Adipocyte (in vitro differentiated cells): ENCODE measurements at regions not wholly inside any gene's neighbourhood (a gene's known extent, or its start where the extent isn't known, plus 50 kb on each side); places are given as distances from the start of the nearest gene placed in this dataset.
A peak's percentile ranks its signal among the peaks of the same experiment; 100 is the strongest.

Experiments
- DNase-seq: peaks from one replicate; pipeline ENCODE4 v3.0.0-alpha.2; 2015; ENCODE audit warnings: low read depth
- H3K27me3 ChIP-seq: replicated peaks from 2 replicates; pipeline ENCODE4 v1.7.0; 2013; ENCODE audit warnings: mild to moderate bottlenecking, low read length, moderate library complexity; ENCODE audit not compliant: control insufficient read depth, insufficient read depth
- H3K36me3 ChIP-seq: 2 replicates; pipeline ENCODE4 v1.7.0; 2013; ENCODE audit warnings: low read length, mild to moderate bottlenecking, moderate library complexity; ENCODE audit not compliant: control insufficient read depth, insufficient read depth, severe bottlenecking
- H3K4me1 ChIP-seq: 2 replicates; pipeline ENCODE4 v1.7.0; 2013; ENCODE audit warnings: mild to moderate bottlenecking, low read length, moderate library complexity; ENCODE audit not compliant: control insufficient read depth, insufficient read depth
- H3K4me3 ChIP-seq: 2 replicates; pipeline ENCODE4 v1.7.0; 2013; ENCODE audit warnings: mild to moderate bottlenecking, low read length, moderate library complexity
- H3K9ac ChIP-seq: 2 replicates; pipeline ENCODE4 v1.7.0; 2013; ENCODE audit warnings: mild to moderate bottlenecking, low read length, moderate library complexity
- H3K9me3 ChIP-seq: 2 replicates; pipeline ENCODE4 v1.7.0; 2013; ENCODE audit warnings: mild to moderate bottlenecking, low read length, moderate library complexity; ENCODE audit not compliant: control insufficient read depth

GRCh38 chr21:24634749-24635148 lies 972.5 kb downstream of the MRPL39 start:
- H3K36me3 ChIP-seq, result no peaks in the 10 kb centered on the region
- DNase-seq, result no peak

GRCh38 chr21:24628536-24628935 lies 978.7 kb downstream of the MRPL39 start:
- Histone ChIP-seq H3K9me3 (no peaks in the 10 kb centered on the region), H3K36me3 (no peaks in the 10 kb centered on the region), H3K27me3 (no peaks in the 10 kb centered on the region), H3K4me1 (no peaks in the 10 kb centered on the region), H3K9ac (no peak overlapping the region), H3K4me3 (no peak overlapping the region)
- DNase-seq, result no peak

More at GRCh38 chr21:24634749-24635148, 972.5 kb downstream of the MRPL39 start:
- Histone ChIP-seq H3K9me3 (no peaks in the 10 kb centered on the region), H3K27me3 (no peaks in the 10 kb centered on the region), H3K4me3 (no peak overlapping the region), H3K9ac (no peak overlapping the region), H3K4me1 (no peaks in the 10 kb centered on the region)

- no peak overlapping the region for H3K4me3 ChIP-seq
- no peak overlapping the region for H3K9ac ChIP-seq
- H3K27me3 ChIP-seq, result no peaks in the 10 kb centered on the region
- no peaks in the 10 kb centered on the region for H3K36me3 ChIP-seq
- no peaks in the 10 kb centered on the region for H3K9me3 ChIP-seq
- H3K4me1 ChIP-seq, result no peaks in the 10 kb centered on the region
- DNase-seq, result no peak
These were observed 979.2 kb downstream of the MRPL39 start for GRCh38 chr21:24628046-24628445.

- Histone ChIP-seq H3K27me3 (no peaks in the 10 kb centered on the region), H3K9ac (no peak overlapping the region), H3K36me3 (no peaks in the 10 kb centered on the region), H3K4me1 (no peaks in the 10 kb centered on the region), H3K9me3 (no peaks in the 10 kb centered on the region), H3K4me3 (no peak overlapping the region)
- DNase-seq, result no peak
These were observed 989.5 kb downstream of the MRPL39 start for GRCh38 chr21:24617819-24618218.

- no peak overlapping the region for H3K4me3 ChIP-seq
- no peaks in the 10 kb centered on the region for H3K9me3 ChIP-seq
- H3K9ac ChIP-seq, result no peak overlapping the region
- no peaks in the 10 kb centered on the region for H3K4me1 ChIP-seq
- no peaks in the 10 kb centered on the region for H3K27me3 ChIP-seq
- H3K36me3 ChIP-seq, result no peaks in the 10 kb centered on the region
- DNase-seq, result no peak
These were observed 1013.2 kb downstream of the MRPL39 start for GRCh38 chr21:24594082-24594481.

- no peak for DNase-seq
- Histone ChIP-seq H3K9me3 (no peaks in the 10 kb centered on the region), H3K27me3 (no peaks in the 10 kb centered on the region), H3K4me1 (no peaks in the 10 kb centered on the region), H3K36me3 (no peaks in the 10 kb centered on the region), H3K4me3 (no peak overlapping the region), H3K9ac (no peak overlapping the region)
These were observed 1017.0 kb downstream of the MRPL39 start for GRCh38 chr21:24590261-24590660.

GRCh38 chr21:24583473-24583872 lies 1023.8 kb downstream of the MRPL39 start:
- H3K4me3 ChIP-seq, result no peak overlapping the region
- no peak for DNase-seq
- H3K36me3 ChIP-seq, result no peaks in the 10 kb centered on the region
- H3K9me3 ChIP-seq, result no peaks in the 10 kb centered on the region
- no peaks in the 10 kb centered on the region for H3K27me3 ChIP-seq
- no peak overlapping the region for H3K9ac ChIP-seq
- H3K4me1 ChIP-seq, result no peaks in the 10 kb centered on the region

GRCh38 chr21:24577301-24577700 lies 1030.0 kb downstream of the MRPL39 start:
- Histone ChIP-seq H3K9me3 (no peaks in the 10 kb centered on the region), H3K27me3 (no peaks in the 10 kb centered on the region), H3K4me3 (no peak overlapping the region), H3K9ac (no peak overlapping the region), H3K36me3 (no peaks in the 10 kb centered on the region), H3K4me1 (no peaks in the 10 kb centered on the region)
- no peak for DNase-seq

GRCh38 chr21:24561291-24561690 lies 1046.0 kb downstream of the MRPL39 start:
- H3K9ac ChIP-seq, result no peak overlapping the region
- no peaks in the 10 kb centered on the region for H3K4me1 ChIP-seq
- DNase-seq, result no peak
- H3K9me3 ChIP-seq, result peaks cover 4% of the 10 kb centered on the region
- H3K27me3 ChIP-seq, result no peaks in the 10 kb centered on the region
- no peak overlapping the region for H3K4me3 ChIP-seq
- no peaks in the 10 kb centered on the region for H3K36me3 ChIP-seq

- H3K9ac ChIP-seq, result no peak overlapping the region
- no peaks in the 10 kb centered on the region for H3K36me3 ChIP-seq
- no peaks in the 10 kb centered on the region for H3K27me3 ChIP-seq
- H3K9me3 ChIP-seq, result no peaks in the 10 kb centered on the region
- H3K4me1 ChIP-seq, result no peaks in the 10 kb centered on the region
- DNase-seq, result no peak
- no peak overlapping the region for H3K4me3 ChIP-seq
These were observed 1054.8 kb downstream of the MRPL39 start for GRCh38 chr21:24552491-24552890.

GRCh38 chr21:24545807-24546361 lies 1061.4 kb downstream of the MRPL39 start:
- H3K9me3 ChIP-seq, result peaks cover 17% of the 10 kb centered on the region
- H3K4me1 ChIP-seq, result no peaks in the 10 kb centered on the region
- H3K9ac ChIP-seq, result no peak overlapping the region
- no peaks in the 10 kb centered on the region for H3K36me3 ChIP-seq
- H3K27me3 ChIP-seq, result no peaks in the 10 kb centered on the region
- H3K4me3 ChIP-seq, result no peak overlapping the region
- DNase-seq, result no peak

- Histone ChIP-seq H3K27me3 (no peaks in the 10 kb centered on the region), H3K4me1 (no peaks in the 10 kb centered on the region), H3K9ac (no peak overlapping the region), H3K9me3 (no peaks in the 10 kb centered on the region), H3K36me3 (no peaks in the 10 kb centered on the region), H3K4me3 (no peak overlapping the region)
- peak; percentile 74 for DNase-seq
These were observed 1093.1 kb downstream of the MRPL39 start for GRCh38 chr21:24514081-24514733.
